ENCODE measurements at regions not wholly inside any gene's neighbourhood (a gene's known extent, or its start where the extent isn't known, plus 50 kb on each side); places are given as distances from the start of the nearest gene placed in this dataset.

DNA sequence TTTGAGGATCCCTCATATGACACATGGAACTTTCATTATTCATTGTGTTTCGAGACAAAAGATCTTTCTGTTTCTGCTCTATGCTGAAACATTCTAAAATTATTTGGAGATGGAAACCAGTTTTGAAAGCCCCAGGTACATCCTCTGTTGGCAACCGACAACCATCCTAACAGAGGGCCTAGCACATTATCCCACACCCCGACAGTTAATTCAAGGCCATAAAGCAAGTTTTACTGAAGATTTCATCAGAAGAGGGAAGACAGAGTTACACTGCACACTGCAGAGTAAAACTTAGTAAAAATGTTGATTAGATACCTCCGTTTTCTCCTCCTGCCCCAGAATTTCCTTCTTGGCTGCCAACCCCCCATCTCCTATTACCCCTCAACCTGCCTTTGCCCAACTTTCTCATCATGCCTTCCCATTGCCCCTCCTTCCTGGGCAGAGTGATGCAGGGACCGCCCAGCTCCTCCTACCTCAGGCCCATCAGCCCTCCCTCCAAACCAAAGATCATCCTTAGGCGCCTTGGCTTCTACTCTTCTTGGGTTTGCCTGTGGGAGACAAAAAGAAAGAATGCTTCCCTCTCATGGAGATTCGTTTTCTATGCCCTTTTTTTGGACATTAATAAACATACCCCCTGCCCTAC is 52.9 kb upstream of the CITED4 start:
- no peak for DNase-seq (ENCODE audit: low read depth)

DNA sequence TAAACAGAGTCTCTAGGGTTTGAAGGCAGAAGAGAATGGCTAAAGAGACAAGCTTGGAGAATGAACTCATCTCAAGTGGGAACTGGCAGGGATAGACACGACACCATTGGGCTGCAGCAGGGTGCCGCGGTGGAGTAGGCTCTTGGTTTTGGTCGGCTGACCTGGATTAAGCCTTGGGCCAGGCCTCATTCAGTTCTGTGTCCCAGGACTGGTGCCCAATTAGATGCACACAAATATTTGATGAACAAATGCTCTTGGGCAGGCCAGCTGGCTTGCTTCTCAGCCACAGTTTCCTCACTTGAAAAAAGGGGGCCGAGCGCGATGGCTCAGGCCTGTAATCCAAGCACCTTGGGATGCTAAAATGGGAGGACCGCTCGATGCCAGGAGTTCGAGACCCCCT is 53.4 kb upstream of the CITED4 start:
- DNase-seq (ENCODE audit: low read depth): no peak

DNA sequence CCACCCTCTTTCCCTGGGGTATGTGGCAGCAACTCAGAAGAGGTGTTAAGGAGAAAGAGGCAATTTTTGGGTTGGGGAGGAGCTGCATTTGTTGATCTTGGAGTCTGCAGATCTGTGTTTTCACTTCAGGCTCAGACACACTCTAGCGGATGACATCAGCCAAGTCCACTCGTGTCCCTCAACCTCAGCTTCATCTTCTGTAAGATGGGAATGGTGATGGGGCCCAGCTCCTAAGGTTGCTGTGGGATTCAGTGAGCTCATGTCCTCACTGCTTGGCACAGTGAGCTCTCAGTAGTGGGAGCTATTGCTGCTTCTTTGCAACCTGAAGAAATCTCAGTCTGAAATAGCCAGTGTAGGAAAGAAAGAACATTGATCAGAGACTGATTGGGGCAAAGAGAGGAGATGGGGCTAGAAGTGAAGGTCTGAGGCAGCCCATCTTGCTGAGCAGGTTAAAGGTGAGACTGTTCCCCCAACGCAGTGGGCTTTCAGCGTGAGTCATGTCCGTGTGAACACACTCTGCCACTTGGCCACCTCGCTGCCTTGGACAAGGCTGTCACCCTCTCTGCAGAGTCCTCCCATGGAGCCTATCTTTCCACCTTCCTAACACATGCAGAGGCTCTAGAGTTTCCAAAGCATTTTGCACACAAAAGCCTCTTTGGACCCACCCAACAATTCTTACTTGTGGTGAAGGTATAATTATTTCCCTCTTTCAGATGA is 56.0 kb upstream of the CITED4 start:
- DNase-seq (ENCODE audit: low read depth): no peak

DNA sequence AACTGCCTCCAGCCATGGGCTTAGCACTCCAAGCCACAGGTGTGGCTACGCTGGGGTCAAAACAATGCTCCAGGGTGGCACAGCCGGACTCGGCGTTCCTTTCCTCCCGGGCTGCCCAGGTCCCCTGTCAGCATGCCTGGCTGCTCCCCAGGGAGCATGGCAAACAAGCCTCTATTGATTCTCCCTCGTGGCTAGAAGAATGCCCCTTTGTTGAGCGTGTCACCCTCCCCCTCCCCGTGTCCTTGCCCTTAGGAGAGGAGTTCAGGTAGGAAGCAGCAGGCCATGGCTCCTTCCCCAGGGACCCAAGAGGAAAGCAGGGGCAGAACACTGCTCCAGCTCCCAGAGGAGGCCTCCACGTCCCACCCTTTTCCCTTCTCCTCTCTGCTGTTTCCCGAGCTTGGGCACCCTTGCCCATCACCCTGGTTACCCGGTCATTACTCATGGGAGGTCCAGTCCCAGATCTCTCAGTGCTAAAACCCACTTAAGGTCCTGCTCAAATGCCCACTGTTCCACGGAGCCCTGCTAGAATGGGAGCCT is 57.4 kb upstream of the CITED4 start:
- no peak for DNase-seq (ENCODE audit: low read depth)

DNA sequence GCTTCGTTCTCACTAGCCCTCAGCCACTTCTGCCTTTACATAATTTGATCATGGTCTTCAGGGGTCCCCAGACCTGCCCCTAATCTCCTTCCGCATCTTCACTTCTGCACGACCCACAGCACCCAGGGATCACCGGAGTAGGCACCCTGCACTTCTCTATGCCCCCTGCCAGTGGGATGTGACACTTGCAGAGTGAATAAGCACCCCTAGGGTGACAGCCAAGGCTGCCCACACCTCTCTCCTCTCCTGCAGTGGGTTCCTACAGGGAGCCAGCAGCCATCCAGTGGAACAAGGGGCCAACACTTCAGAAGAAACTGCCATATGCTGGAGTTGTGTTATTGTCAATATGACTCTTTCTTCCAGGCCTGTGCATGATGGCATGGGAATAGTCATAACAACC is 58.0 kb upstream of the CTPS1 start:
- no peak for DNase-seq (ENCODE audit: low read depth)

DNA sequence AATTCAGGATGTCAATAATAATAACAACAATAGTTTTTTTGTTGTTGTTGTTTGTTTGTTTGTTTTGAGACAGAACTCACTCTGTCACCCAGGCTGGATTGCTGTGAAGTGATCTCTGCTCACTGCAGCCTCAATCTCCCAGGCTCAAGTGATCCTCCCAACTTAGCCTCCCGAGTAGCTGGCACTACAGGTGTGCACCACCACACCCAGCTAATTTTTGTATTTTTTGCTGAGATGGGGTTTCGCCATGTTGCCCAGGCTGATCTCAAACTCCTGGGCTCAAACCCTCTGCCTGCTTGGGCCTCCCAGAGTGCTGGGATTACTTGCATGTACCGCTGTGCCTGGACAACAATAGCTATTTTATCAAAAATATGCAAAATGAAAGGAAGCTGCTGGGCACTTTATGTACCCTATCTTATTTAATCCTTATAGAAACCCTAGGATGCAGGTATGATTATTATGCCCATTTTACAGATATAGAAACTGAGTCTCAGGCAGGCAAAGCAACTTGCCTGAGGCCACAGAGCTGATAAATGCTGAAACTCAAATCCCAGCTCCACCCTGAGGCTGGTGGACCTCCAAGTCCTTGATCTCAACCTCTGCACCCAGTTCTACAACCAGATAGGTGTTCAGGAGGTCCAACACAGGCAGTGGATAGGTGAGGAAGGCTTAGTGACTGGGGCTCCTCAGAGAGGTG is 57.4 kb upstream of the CTPS1 start:
- DNase-seq (ENCODE audit: low read depth): no peak

DNA sequence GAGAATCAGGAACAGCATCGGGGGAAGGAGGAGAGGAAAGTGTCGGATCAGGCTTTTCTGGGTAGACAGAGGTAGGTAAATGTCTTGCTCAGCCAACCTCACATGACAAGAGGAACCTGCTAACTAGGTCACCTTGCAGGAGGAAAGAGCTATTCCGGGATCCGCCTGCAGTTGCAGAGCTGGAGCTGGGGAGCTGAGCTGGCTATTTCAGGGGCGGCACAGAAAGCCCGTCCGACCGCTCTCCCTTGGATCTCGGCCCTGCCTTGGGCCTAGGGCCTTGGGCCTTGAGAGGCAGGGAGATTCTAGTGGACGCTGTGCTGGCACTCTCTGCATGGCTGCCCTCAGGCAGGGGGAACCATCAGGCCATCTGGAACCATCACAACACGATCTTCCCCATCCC is 56.5 kb upstream of the CTPS1 start:
- no peak for DNase-seq (ENCODE audit: low read depth)

DNA sequence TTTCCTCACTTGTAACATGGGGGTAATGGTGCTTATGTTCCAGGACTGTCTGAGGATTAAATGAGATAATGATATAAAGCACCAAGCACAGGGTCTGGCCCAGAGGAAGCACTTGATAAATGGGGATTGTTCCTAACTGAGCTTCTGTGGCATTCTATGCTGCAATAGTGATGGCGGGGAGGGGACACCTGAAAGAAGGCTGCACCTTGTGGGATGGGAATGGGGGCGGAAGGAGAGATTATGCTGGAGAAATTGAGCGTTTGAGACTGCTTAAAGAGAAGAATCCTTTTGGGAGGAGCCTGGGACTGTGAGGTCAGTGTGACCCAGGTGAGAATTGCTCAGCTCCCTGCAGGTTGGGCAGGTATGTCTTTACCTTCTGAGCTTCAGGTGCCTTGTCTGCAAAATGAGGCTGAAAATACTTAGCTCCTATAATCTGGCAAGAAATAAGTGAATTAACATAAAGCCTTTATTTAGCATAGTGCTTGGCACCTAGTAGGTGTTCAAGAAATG is 55.9 kb upstream of the CTPS1 start:
- DNase-seq (ENCODE audit: low read depth): no peak

DNA sequence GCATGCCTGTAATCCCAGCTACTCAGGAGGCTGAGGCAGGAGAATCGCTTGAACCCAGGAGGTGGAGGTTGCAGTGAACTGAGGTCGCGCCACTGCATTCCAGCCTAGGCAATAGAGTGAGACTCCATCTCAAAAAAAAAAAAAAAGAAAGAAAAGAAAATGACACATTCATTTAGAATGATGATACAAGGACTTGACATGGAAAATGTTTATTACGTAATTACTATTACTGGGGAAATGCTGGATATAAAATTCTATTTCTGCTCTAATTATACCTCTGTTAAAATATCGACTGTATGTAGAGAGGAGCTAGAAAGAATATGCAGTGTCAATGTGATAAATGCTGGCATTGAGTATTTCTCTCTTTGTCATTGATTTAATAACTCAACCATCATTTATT is 54.7 kb upstream of the CTPS1 start:
- DNase-seq (ENCODE audit: low read depth): no peak

DNA sequence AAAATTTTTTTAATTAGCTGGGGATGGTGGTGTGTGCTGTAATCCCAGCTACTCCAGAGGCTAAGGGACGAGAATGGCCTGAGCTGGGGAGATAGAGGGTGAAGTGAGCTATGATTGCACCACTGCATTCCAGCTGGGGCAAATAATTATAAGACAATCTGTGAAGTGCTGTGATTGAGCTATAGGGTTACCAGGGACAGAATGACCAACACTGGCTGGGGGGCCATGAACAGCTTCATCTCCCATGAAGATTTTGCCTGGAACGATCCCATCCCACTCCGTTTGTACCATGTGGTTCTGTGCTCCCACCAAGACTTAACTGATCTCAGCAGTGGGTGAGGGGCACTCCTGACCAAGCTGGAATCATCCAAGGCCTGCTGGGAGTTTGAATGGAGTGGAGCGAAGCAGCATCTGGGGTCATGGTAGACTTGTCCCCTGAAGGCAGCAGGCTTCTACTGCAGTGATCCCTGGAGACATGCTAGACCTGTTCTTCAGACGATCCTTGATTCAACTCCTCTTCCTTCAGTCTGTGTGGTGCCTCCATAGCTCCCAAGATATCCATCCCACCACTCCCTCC is 53.6 kb upstream of the CTPS1 start:
- no peak for DNase-seq (ENCODE audit: low read depth)

DNA sequence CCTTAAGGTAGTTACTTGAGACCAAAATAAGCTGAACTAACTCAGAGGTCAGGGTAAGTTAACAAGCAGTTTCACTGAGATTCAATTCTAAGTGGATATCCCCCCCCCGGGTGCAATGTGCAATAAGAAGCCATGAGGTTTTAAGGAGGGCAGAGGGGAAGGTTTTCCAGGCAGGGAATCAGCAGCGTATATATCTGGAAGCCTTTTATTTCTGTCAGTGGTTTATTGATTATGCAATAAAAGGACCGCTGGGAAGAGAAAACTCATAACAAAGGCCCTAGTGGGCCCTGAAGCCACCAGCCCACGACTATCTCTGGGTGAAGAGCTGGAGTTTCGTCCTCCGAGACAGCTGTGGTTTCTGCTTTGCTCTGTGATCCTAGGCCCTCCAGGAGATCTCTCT is 53.1 kb upstream of the CTPS1 start:
- no peak for DNase-seq (ENCODE audit: low read depth)

DNA sequence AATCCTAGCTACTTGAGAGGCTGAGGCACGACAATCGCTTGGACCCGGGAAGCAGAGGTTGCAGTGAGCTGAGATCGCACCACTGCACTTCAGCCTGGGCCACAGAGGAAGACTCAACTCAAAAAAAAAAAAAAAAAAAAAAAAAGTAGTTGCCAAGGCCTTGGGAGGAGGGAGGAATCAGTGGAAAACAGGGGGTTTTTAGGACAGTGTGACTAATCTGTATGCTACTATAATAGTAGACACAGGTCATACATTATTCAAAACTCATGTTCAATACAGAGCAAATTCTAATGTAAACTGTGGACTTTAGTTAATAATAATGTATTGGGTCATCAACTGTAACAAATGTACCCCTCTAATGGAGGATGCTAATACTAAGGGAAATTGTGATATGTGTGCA is 51.7 kb upstream of the CTPS1 start:
- DNase-seq (ENCODE audit: low read depth): no peak

DNA sequence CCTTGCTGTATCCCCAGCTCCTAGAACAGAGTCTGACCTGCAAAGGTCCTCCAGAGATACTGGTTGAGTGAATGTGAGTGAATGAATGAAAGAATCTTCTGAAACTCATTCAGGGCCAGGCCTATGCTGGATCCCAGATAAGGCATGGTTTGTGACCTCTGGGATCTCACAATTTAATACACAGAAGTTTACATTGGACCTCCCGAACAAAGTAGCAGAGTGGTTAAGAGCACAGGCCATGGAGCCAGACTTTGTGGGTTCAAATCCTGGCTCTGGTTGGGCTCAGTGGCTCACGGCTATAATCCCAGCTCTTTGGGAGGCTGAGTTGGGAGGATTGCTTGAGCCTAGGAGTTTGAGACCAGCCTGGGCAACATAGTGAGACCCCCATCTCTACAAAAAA is 50.8 kb upstream of the CTPS1 start:
- DNase-seq (ENCODE audit: low read depth): no peak

DNA sequence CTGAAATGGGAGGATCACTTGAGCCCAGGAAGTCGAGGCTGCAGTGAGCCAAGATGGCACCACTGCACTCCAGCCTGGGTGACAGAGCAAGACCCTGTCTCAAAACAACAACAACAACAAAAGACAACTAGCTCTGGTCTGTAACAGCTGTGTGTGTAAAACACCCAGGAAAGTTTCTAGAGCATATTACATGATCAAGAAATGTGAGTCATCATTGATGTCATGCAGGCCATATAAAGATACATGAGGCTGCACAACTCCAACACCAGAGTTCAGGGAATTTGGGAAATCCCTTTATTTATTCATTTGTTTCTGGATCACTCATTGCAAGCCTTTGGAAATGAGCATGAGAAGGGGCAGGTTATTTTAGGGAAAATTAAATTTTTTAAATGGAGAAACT is 50.3 kb upstream of the CTPS1 start:
- DNase-seq (ENCODE audit: low read depth): peak; percentile 44

All from LHCN-M2 (cell line).